ENCODE measurements at regions not wholly inside any gene's neighbourhood (a gene's known extent, or its start where the extent isn't known, plus 50 kb on each side); places are given as distances from the start of the nearest gene placed in this dataset.
"Not testable (repeated sequence)": the region's sequence is repeated elsewhere in the genome, so short reads cannot be mapped to it uniquely, and the experiment has no call there.

GRCh38 chr10:90018819-90019218 is 317.4 kb downstream of the KIF20B start:
- no peak for DNase-seq (ENCODE audit: low read depth in 2 of 3, low spot score in 2 of 3)

- no peak for DNase-seq (ENCODE audit: low read depth in 2 of 3, low spot score in 2 of 3)
Observed at GRCh38 chr10:90020506-90020905, 319.1 kb downstream of the KIF20B start.

- DNase-seq (ENCODE audit: low read depth in 2 of 3, low spot score in 2 of 3): no peak
Observed at GRCh38 chr10:90023950-90024349, 322.6 kb downstream of the KIF20B start.

GRCh38 chr10:90028312-90028711 is 326.9 kb downstream of the KIF20B start:
- no peak for DNase-seq (ENCODE audit: low read depth in 2 of 3, low spot score in 2 of 3)

- DNase-seq (ENCODE audit: low read depth in 2 of 3, low spot score in 2 of 3): no peak
Observed at GRCh38 chr10:90031776-90032175, 330.4 kb downstream of the KIF20B start.

GRCh38 chr10:90032519-90032918 is 331.1 kb downstream of the KIF20B start:
- no peak for DNase-seq (ENCODE audit: low read depth in 2 of 3, low spot score in 2 of 3)

GRCh38 chr10:90034862-90035261 is 333.5 kb downstream of the KIF20B start:
- DNase-seq (ENCODE audit: low read depth in 2 of 3, low spot score in 2 of 3): not testable (repeated sequence)

- DNase-seq (ENCODE audit: low read depth in 2 of 3, low spot score in 2 of 3): no peak
Observed at GRCh38 chr10:90041585-90041984, 340.2 kb downstream of the KIF20B start.

GRCh38 chr10:90042075-90042474 is 340.7 kb downstream of the KIF20B start:
- no peak for DNase-seq (ENCODE audit: low read depth in 2 of 3, low spot score in 2 of 3)

- no peak for DNase-seq (ENCODE audit: low read depth in 2 of 3, low spot score in 2 of 3)
Observed at GRCh38 chr10:90047243-90047729, 345.9 kb downstream of the KIF20B start.

GRCh38 chr10:90051053-90051452 is 349.7 kb downstream of the KIF20B start:
- DNase-seq (ENCODE audit: low read depth in 2 of 3, low spot score in 2 of 3): no peak

- DNase-seq (ENCODE audit: low read depth in 2 of 3, low spot score in 2 of 3): no peak
Observed at GRCh38 chr10:90051474-90051873, 350.1 kb downstream of the KIF20B start.

GRCh38 chr10:90062786-90063185 is 361.4 kb downstream of the KIF20B start:
- no peak for DNase-seq (ENCODE audit: low read depth in 2 of 3, low spot score in 2 of 3)

GRCh38 chr10:90064295-90064694 is 362.9 kb downstream of the KIF20B start:
- DNase-seq (ENCODE audit: low read depth in 2 of 3, low spot score in 2 of 3): no peak

GRCh38 chr10:90066435-90066834 is 365.0 kb downstream of the KIF20B start:
- no peak for DNase-seq (ENCODE audit: low read depth in 2 of 3, low spot score in 2 of 3)

GRCh38 chr10:90075995-90076394 is 374.6 kb downstream of the KIF20B start:
- no peak for DNase-seq (ENCODE audit: low read depth in 2 of 3, low spot score in 2 of 3)

- DNase-seq (ENCODE audit: low read depth in 2 of 3, low spot score in 2 of 3): no peak
Observed at GRCh38 chr10:90079819-90080218, 378.4 kb downstream of the KIF20B start.

- not testable (repeated sequence) for DNase-seq (ENCODE audit: low read depth in 2 of 3, low spot score in 2 of 3)
Observed at GRCh38 chr10:90086606-90087190, 385.3 kb downstream of the KIF20B start.

GRCh38 chr10:90087197-90088023 is 386.0 kb downstream of the KIF20B start:
- DNase-seq (ENCODE audit: low read depth in 2 of 3, low spot score in 2 of 3): no peak

- DNase-seq (ENCODE audit: low read depth in 2 of 3, low spot score in 2 of 3): no peak
Observed at GRCh38 chr10:90088024-90088317, 386.6 kb downstream of the KIF20B start.

GRCh38 chr10:90089719-90090118 is 388.3 kb downstream of the KIF20B start:
- DNase-seq (ENCODE audit: low read depth in 2 of 3, low spot score in 2 of 3): no peak

GRCh38 chr10:90096196-90096595 is 394.8 kb downstream of the KIF20B start:
- no peak for DNase-seq (ENCODE audit: low read depth in 2 of 3, low spot score in 2 of 3)

All from hematopoietic multipotent progenitor cell (in vitro differentiated cells).